ENCODE measurements at regions not wholly inside any gene's neighbourhood (a gene's known extent, or its start where the extent isn't known, plus 50 kb on each side); places are given as distances from the start of the nearest gene placed in this dataset.

DNA sequence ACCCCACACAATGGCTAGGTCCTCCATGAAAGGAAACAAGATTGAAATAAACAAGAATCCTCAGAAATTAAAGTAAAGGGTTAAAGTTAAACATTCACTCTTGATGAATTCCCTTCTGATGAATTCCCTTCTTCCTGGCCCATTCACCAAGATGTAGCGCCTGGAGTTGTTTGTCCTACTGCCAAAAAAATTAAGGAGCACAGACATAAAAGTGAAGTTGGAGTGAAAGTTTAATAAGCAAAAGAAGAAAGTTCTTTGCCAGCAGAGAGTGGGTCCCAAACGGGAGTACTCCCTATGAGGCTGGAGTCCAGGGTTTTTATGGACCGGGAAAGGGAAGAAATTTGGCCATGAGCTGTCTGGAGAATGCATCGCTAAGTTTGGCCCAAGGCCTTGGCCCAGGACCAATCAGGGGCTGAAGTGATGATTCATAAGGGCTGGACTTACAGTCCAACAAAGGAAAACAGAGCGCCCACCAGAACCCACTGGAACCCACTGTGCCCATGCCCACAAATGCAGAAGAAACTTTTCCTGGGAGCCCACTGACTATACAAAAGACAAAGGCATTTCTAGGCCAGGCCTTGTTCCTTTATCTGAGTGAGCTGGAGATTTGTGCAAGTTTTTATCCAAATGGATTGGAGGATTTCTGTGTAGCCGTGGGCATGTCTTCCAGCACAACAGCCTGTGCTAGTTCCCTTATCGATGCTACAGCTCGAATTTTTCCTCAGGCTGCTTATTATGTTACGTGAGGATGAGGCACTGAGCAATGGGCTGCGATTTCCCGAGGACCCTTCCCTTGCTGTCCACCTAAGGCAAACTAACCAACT lies 1561.6 kb downstream of the OTOL1 start:
- Mint-ChIP-seq H3K4me1 (peaks cover 5% of the 10 kb centered on the region), H3K27ac (no peak overlapping the region)

GRCh38 chr3:163071713-163072112 lies 1575.1 kb downstream of the OTOL1 start:
- Mint-ChIP-seq H3K27ac (no peak overlapping the region), H3K4me1 (peaks cover 16% of the 10 kb centered on the region), H3K9me3 (peaks cover 22% of the 10 kb centered on the region), H3K4me3 (no peak overlapping the region), H3K27me3 (ENCODE audit: low read depth) (no peaks in the 10 kb centered on the region), H3K36me3 (peaks cover 5% of the 10 kb centered on the region)
- TF ChIP-seq CTCF (IDR thresholded peaks at IDR 0.05; ENCODE audit: unreplicated experiment) = no peak
- no peak for DNase-seq (ENCODE audit: low spot score in 2 of 2, unreplicated experiment in 2 of 2)

More for the DNA sequence above, 1561.6 kb downstream of the OTOL1 start:
- TF ChIP-seq CTCF (IDR thresholded peaks at IDR 0.05; ENCODE audit: unreplicated experiment) = no peak
- no peaks in the 10 kb centered on the region for H3K9me3 Mint-ChIP-seq
- H3K4me3 Mint-ChIP-seq = no peak overlapping the region
- no peak for DNase-seq (ENCODE audit: low spot score in 2 of 2, unreplicated experiment in 2 of 2)
- H3K36me3 Mint-ChIP-seq = no peaks in the 10 kb centered on the region
- no peaks in the 10 kb centered on the region for H3K27me3 Mint-ChIP-seq (ENCODE audit: low read depth)

All from mesothelial cell of epicardium (in vitro differentiated cells).